ENCODE measurements at regions not wholly inside any gene's neighbourhood (a gene's known extent, or its start where the extent isn't known, plus 50 kb on each side); places are given as distances from the start of the nearest gene placed in this dataset.

- Histone ChIP-seq H2AFZ (ENCODE audit: low read depth, low read length) (no peak overlapping the region), H3K9me3 (ENCODE audit: insufficient read depth, low read depth, low read length) (no peaks in the 10 kb centered on the region), H3K9ac (ENCODE audit: low read length) (no peak overlapping the region), H4K20me1 (ENCODE audit: insufficient read depth, low read length) (no peaks in the 10 kb centered on the region), H3K4me1 (ENCODE audit: insufficient read depth, low read length) (no peaks in the 10 kb centered on the region), H3K36me3 (ENCODE audit: insufficient read depth, low read length) (no peaks in the 10 kb centered on the region), H3K4me3 (ENCODE audit: insufficient read depth, low read depth, low read length) (no peak overlapping the region), H3K79me2 (ENCODE audit: insufficient read depth, low read length) (no peaks in the 10 kb centered on the region), H3K27me3 (ENCODE audit: insufficient read depth, low read length) (no peaks in the 10 kb centered on the region), H3K4me2 (ENCODE audit: low read length) (peak overlapping the region; percentile 36), H3K27ac (ENCODE audit: low read depth, low read length) (no peak overlapping the region)
- Mint-ChIP-seq H3K4me3 (ENCODE audit: unreplicated experiment) (no peak overlapping the region), H3K9me3 (ENCODE audit: unreplicated experiment) (no peaks in the 10 kb centered on the region), H3K27ac (ENCODE audit: unreplicated experiment) (no peak overlapping the region), H3K27me3 (ENCODE audit: low read depth, unreplicated experiment) (no peaks in the 10 kb centered on the region), H3K4me1 (ENCODE audit: low read depth, unreplicated experiment) (peaks cover 9% of the 10 kb centered on the region), H3K36me3 (ENCODE audit: low read depth, unreplicated experiment) (no peaks in the 10 kb centered on the region)
- TF ChIP-seq EZH2 (IDR thresholded peaks at IDR 0.05; ENCODE audit: insufficient read depth, low read length) = no peak
- TF ChIP-seq, protein P1, sequence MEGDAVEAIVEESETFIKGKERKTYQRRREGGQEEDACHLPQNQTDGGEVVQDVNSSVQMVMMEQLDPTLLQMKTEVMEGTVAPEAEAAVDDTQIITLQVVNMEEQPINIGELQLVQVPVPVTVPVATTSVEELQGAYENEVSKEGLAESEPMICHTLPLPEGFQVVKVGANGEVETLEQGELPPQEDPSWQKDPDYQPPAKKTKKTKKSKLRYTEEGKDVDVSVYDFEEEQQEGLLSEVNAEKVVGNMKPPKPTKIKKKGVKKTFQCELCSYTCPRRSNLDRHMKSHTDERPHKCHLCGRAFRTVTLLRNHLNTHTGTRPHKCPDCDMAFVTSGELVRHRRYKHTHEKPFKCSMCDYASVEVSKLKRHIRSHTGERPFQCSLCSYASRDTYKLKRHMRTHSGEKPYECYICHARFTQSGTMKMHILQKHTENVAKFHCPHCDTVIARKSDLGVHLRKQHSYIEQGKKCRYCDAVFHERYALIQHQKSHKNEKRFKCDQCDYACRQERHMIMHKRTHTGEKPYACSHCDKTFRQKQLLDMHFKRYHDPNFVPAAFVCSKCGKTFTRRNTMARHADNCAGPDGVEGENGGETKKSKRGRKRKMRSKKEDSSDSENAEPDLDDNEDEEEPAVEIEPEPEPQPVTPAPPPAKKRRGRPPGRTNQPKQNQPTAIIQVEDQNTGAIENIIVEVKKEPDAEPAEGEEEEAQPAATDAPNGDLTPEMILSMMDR (IDR thresholded peaks at IDR 0.05; ENCODE audit: insufficient read depth, low read depth, low read length) = no peak
- FAIRE-seq = peak; percentile 58
- DNase-seq (ENCODE audit: low read depth) = peak; percentile 71
These were observed 312.7 kb upstream of the DPH6 start for GRCh38 chr15:35858707-35859106.

DNA sequence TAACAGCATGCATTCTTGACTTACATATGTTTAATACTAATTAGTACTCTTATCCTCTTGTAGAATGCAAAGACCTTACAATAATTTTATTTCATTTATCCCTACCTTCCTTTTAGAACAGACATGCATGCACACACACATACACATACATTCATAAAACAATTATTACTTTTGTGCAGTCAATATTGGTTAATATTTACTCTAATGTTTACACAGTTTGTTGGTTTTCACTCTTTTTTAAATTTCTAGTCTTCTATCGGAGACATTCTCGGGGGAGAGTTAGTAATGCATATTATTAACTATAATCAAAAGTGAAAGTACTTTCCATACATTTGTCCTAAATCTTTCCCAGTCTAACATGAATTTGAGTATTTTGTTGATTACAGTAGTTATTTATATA, 317.7 kb upstream of the DPH6 start:
- DNase-seq (ENCODE audit: low read depth) (no peak), FAIRE-seq (no peak)
- H3K79me2 ChIP-seq (ENCODE audit: insufficient read depth, low read length) = no peaks in the 10 kb centered on the region
- no peaks in the 10 kb centered on the region for H3K36me3 ChIP-seq (ENCODE audit: insufficient read depth, low read length)
- no peak overlapping the region for H3K9ac ChIP-seq (ENCODE audit: low read length)
- no peak overlapping the region for H2AFZ ChIP-seq (ENCODE audit: low read depth, low read length)
- no peaks in the 10 kb centered on the region for H3K27me3 Mint-ChIP-seq (ENCODE audit: low read depth, unreplicated experiment)
- no peaks in the 10 kb centered on the region for H4K20me1 ChIP-seq (ENCODE audit: insufficient read depth, low read length)
- H3K27ac ChIP-seq (ENCODE audit: low read depth, low read length) = no peak overlapping the region
- no peaks in the 10 kb centered on the region for H3K27me3 ChIP-seq (ENCODE audit: insufficient read depth, low read length)
- no peak overlapping the region for H3K4me3 Mint-ChIP-seq (ENCODE audit: unreplicated experiment)
- H3K4me3 ChIP-seq (ENCODE audit: insufficient read depth, low read depth, low read length) = no peak overlapping the region
- H3K4me1 ChIP-seq (ENCODE audit: insufficient read depth, low read length) = no peaks in the 10 kb centered on the region
- H3K9me3 ChIP-seq (ENCODE audit: insufficient read depth, low read depth, low read length) = no peaks in the 10 kb centered on the region
- H3K36me3 Mint-ChIP-seq (ENCODE audit: low read depth, unreplicated experiment) = no peaks in the 10 kb centered on the region
- H3K4me2 ChIP-seq (ENCODE audit: low read length) = no peak overlapping the region
- H3K9me3 Mint-ChIP-seq (ENCODE audit: unreplicated experiment) = no peaks in the 10 kb centered on the region
- no peak overlapping the region for H3K27ac Mint-ChIP-seq (ENCODE audit: unreplicated experiment)
- peaks cover 9% of the 10 kb centered on the region for H3K4me1 Mint-ChIP-seq (ENCODE audit: low read depth, unreplicated experiment)
- TF ChIP-seq, protein P1 (IDR thresholded peaks at IDR 0.05; ENCODE audit: insufficient read depth, low read depth, low read length) = no peak
- no peak for TF ChIP-seq EZH2 (IDR thresholded peaks at IDR 0.05; ENCODE audit: insufficient read depth, low read length)

DNA sequence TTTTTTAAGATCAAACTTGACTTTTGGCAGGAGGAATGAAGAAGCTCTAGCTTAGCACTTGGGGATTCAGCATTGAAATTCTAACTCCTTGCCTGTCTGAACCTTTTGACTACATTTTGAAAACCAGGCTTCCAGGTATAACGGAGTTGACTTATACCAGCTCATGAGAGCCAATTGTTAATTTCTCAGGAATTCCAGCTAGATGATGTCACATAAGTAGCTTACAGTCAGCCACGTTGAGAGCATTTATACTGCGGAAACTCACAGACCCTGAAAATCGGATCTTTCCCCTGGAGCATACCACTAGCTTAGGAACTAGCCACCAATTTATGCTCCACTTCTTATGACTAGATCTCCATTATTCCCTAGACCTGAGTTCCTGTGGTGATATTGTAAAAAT, 321.4 kb upstream of the DPH6 start:
- Mint-ChIP-seq H3K27ac (ENCODE audit: unreplicated experiment) (no peak overlapping the region), H3K27me3 (ENCODE audit: low read depth, unreplicated experiment) (no peaks in the 10 kb centered on the region), H3K9me3 (ENCODE audit: unreplicated experiment) (no peaks in the 10 kb centered on the region), H3K36me3 (ENCODE audit: low read depth, unreplicated experiment) (no peaks in the 10 kb centered on the region), H3K4me3 (ENCODE audit: unreplicated experiment) (no peak overlapping the region), H3K4me1 (ENCODE audit: low read depth, unreplicated experiment) (peaks cover 6% of the 10 kb centered on the region)
- no peak overlapping the region for H3K4me3 ChIP-seq (ENCODE audit: insufficient read depth, low read depth, low read length)
- H3K27ac ChIP-seq (ENCODE audit: low read depth, low read length) = no peak overlapping the region
- DNase-seq (ENCODE audit: low read depth) (peak; percentile 48), FAIRE-seq (no peak)
- TF ChIP-seq, protein P1 (IDR thresholded peaks at IDR 0.05; ENCODE audit: insufficient read depth, low read depth, low read length) = no peak
- no peak for TF ChIP-seq EZH2 (IDR thresholded peaks at IDR 0.05; ENCODE audit: insufficient read depth, low read length)
- peak overlapping the region; percentile 42 for H2AFZ ChIP-seq (ENCODE audit: low read depth, low read length)
- H3K9ac ChIP-seq (ENCODE audit: low read length) = no peak overlapping the region
- H3K9me3 ChIP-seq (ENCODE audit: insufficient read depth, low read depth, low read length) = no peaks in the 10 kb centered on the region
- no peaks in the 10 kb centered on the region for H3K79me2 ChIP-seq (ENCODE audit: insufficient read depth, low read length)
- H4K20me1 ChIP-seq (ENCODE audit: insufficient read depth, low read length) = no peaks in the 10 kb centered on the region
- no peaks in the 10 kb centered on the region for H3K36me3 ChIP-seq (ENCODE audit: insufficient read depth, low read length)
- no peaks in the 10 kb centered on the region for H3K4me1 ChIP-seq (ENCODE audit: insufficient read depth, low read length)
- H3K27me3 ChIP-seq (ENCODE audit: insufficient read depth, low read length) = no peaks in the 10 kb centered on the region
- no peak overlapping the region for H3K4me2 ChIP-seq (ENCODE audit: low read length)

Measured in astrocyte (in vitro differentiated cells and primary cell).